Calu3 (cell line): ENCODE measurements at regions not wholly inside any gene's neighbourhood (a gene's known extent, or its start where the extent isn't known, plus 50 kb on each side); places are given as distances from the start of the nearest gene placed in this dataset.

ENCODE experiments used
- BruUV-seq: library from RNA; stranded (reverse); fragments of 400-500 nt; replicated peaks from 2 replicates; lab custom pipeline; 2021; lab: Mats Ljungman, UMichigan
- CTCF ChIA-PET: fragments of 300-600 bp; sonication (Branson Sonifier 250); formaldehyde crosslinking; loops from one replicate; lab custom pipeline; 2022; ENCODE audit warnings: antibody characterized with exemption; lab: Charles Lee
- DNase-seq: peaks from one replicate; pipeline ENCODE4 v3.0.0; 2022
- H3K27ac Mint-ChIP-seq: one replicate; pipeline ENCODE4 v1.8.0; 2022; ENCODE audit warnings: mixed read lengths; ENCODE audit not compliant: unreplicated experiment
- H3K27me3 Mint-ChIP-seq: one replicate; pipeline ENCODE4 v1.8.0; 2022; ENCODE audit warnings: mixed read lengths; ENCODE audit not compliant: unreplicated experiment
- H3K36me3 Mint-ChIP-seq: one replicate; pipeline ENCODE4 v1.8.0; 2022; ENCODE audit warnings: mild to moderate bottlenecking, moderate library complexity, mixed read lengths; ENCODE audit not compliant: insufficient read depth, unreplicated experiment
- H3K4me1 Mint-ChIP-seq: one replicate; pipeline ENCODE4 v1.8.0; 2022; ENCODE audit warnings: mild to moderate bottlenecking, low read depth, mixed read lengths; ENCODE audit not compliant: unreplicated experiment
- H3K4me3 Mint-ChIP-seq: one replicate; pipeline ENCODE4 v1.8.0; 2022; ENCODE audit warnings: mild to moderate bottlenecking, low read depth, moderate library complexity, mixed read lengths; ENCODE audit not compliant: unreplicated experiment
- H3K9me3 Mint-ChIP-seq: one replicate; pipeline ENCODE4 v1.8.0; 2022; ENCODE audit warnings: low read depth, mixed read lengths; ENCODE audit not compliant: unreplicated experiment
- intact Hi-C: fragments of 100-400 bp; cut with micrococcal nuclease; formaldehyde crosslinking; loops from one replicate; pipeline ENCODE4 v1.10.0; 2022; ENCODE audit not compliant: unreplicated experiment
- TF ChIP-seq, protein P1 (sequence below): fragments of 200-600 bp; IDR thresholded peaks from one replicate; pipeline ENCODE4 v1.8.0; 2022; ENCODE audit warnings: antibody characterized with exemption; ENCODE audit not compliant: unreplicated experiment

DNA sequence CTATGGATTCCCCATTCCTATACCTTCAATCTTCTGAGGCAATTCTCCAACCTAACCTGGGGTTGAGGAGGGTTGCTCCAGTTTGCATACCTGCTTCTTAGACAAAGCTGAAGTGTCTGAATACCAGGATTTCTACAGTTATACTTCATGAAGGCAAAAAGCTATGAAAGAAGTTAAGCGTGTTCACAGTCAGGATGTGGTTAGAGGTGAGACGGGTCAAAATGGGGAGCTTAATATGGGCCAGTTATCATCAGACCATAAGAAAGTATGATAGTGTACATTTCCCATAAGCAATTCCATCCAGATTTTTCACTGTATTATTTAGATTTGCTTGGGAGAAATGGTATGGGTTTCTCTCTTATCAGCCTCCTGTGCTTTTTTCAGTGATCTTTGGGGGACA is 156.9 kb upstream of the FER start:
- no peak for DNase-seq
- no peaks in the 10 kb centered on the region for H3K27me3 Mint-ChIP-seq
- no TSS peak for BruUV-seq
- H3K36me3 Mint-ChIP-seq, result no peaks in the 10 kb centered on the region
- H3K27ac Mint-ChIP-seq, result no peak overlapping the region
- no peaks in the 10 kb centered on the region for H3K4me1 Mint-ChIP-seq
- H3K4me3 Mint-ChIP-seq, result no peak overlapping the region
- intact Hi-C loops, result no loop called here
- TF ChIP-seq, protein P1, sequence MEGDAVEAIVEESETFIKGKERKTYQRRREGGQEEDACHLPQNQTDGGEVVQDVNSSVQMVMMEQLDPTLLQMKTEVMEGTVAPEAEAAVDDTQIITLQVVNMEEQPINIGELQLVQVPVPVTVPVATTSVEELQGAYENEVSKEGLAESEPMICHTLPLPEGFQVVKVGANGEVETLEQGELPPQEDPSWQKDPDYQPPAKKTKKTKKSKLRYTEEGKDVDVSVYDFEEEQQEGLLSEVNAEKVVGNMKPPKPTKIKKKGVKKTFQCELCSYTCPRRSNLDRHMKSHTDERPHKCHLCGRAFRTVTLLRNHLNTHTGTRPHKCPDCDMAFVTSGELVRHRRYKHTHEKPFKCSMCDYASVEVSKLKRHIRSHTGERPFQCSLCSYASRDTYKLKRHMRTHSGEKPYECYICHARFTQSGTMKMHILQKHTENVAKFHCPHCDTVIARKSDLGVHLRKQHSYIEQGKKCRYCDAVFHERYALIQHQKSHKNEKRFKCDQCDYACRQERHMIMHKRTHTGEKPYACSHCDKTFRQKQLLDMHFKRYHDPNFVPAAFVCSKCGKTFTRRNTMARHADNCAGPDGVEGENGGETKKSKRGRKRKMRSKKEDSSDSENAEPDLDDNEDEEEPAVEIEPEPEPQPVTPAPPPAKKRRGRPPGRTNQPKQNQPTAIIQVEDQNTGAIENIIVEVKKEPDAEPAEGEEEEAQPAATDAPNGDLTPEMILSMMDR, result no peak
- CTCF ChIA-PET, result interaction anchor here (0.6 kb wide), 1 partner anchor 251 kb away, joined by 5 read pairs; no protein-coding TSS in a partner anchor
- H3K9me3 Mint-ChIP-seq, result peaks cover 2% of the 10 kb centered on the region

DNA sequence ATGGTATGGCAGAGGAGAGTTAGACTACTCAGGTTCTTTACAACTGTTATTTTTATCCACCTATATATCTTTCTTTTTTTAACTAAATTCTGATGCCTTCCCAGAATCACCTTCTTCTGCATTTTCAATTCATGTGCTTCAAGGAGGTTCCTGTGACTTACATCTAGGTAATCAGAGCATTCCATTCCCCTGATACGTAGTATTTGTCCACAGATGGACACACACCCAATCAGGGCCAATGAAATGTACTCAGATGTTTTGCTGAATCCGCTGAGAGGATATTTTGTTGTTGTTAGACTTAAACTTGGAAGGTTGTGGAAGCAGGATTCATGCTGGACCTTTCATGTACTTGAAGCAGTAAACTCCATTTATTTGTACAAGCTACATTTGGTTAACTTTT is 159.4 kb upstream of the FER start:
- no peak overlapping the region for H3K27ac Mint-ChIP-seq
- H3K36me3 Mint-ChIP-seq, result no peaks in the 10 kb centered on the region
- CTCF ChIA-PET, result no interaction called here
- H3K4me1 Mint-ChIP-seq, result no peaks in the 10 kb centered on the region
- TF ChIP-seq, protein P1, result no peak
- no peak overlapping the region for H3K4me3 Mint-ChIP-seq
- intact Hi-C loops, result no loop called here
- BruUV-seq, result no TSS peak
- peaks cover 2% of the 10 kb centered on the region for H3K9me3 Mint-ChIP-seq
- no peak for DNase-seq
- no peaks in the 10 kb centered on the region for H3K27me3 Mint-ChIP-seq

DNA sequence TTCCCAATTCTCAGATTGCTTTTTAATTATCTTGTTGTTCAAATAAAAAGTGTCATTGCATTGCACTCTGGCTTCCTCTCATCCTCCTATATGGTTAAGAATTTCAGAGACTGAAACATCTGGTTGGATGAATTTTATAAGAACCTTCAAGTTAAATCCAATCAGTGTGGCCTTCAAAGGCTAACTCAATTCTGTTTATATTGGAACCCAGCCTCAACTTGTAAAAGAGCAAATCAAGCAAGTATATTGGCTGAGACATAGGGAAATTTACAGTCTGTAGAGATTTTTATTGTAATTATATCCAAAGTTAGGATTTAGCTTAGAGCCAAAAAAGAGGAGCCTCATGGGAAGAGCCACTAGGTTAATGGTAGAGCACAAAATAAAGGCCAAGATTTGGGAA is 159.9 kb upstream of the FER start:
- no peak overlapping the region for H3K4me3 Mint-ChIP-seq
- no peaks in the 10 kb centered on the region for H3K36me3 Mint-ChIP-seq
- no peak for DNase-seq
- H3K27ac Mint-ChIP-seq, result no peak overlapping the region
- TF ChIP-seq, protein P1, result no peak
- peaks cover 4% of the 10 kb centered on the region for H3K27me3 Mint-ChIP-seq
- CTCF ChIA-PET, result no interaction called here
- no peaks in the 10 kb centered on the region for H3K9me3 Mint-ChIP-seq
- no TSS peak for BruUV-seq
- no peaks in the 10 kb centered on the region for H3K4me1 Mint-ChIP-seq
- intact Hi-C loops, result no loop called here

DNA sequence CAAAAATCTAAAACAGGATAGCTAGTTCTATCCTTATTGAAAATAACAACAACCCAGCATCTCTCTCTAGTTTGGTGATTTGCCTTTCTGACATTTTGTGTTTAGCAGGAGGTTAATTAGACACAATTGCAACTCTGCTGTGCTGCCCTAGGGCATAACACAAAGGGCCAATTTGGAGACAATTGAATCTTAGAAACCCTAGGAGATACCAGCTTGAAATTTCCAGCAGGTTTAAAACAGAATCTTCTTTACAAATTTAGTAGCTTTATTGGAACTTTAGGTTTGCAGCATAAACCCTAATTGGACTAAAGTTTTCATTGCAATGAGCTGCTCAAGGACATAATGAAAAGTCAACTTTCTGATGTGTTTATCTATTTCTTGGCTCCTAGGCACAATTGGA is 166.7 kb upstream of the FER start:
- CTCF ChIA-PET, result no interaction called here
- Mint-ChIP-seq H3K27ac (no peak overlapping the region), H3K9me3 (no peaks in the 10 kb centered on the region)

More for the DNA sequence above, 166.7 kb upstream of the FER start:
- Mint-ChIP-seq H3K27me3 (peaks cover 35% of the 10 kb centered on the region), H3K4me1 (no peaks in the 10 kb centered on the region), H3K36me3 (no peaks in the 10 kb centered on the region), H3K4me3 (no peak overlapping the region)
- TF ChIP-seq, protein P1, result no peak
- no TSS peak for BruUV-seq
- no peak for DNase-seq
- intact Hi-C loops, result no loop called here
